Sciatic nerve (tissue), 2 donors: ENCODE measurements at regions not wholly inside any gene's neighbourhood (a gene's known extent, or its start where the extent isn't known, plus 50 kb on each side); places are given as distances from the start of the nearest gene placed in this dataset.
"Not testable (repeated sequence)": the region's sequence is repeated elsewhere in the genome, so short reads cannot be mapped to it uniquely, and the experiment has no call there.

Source experiments
- ATAC-seq: fragments of 200-7000 bp; cut with Tn5 transposase; one replicate; pipeline ENCODE4 v1.9.1; 2020; ENCODE audit warnings: mild to moderate bottlenecking, moderate library complexity
- DNase-seq: peaks from one replicate; pipeline ENCODE4 v3.0.0-alpha.2; 2020; ENCODE audit warnings: low spot score
- intact Hi-C: fragments of 100-400 bp; cut with DNase I; formaldehyde crosslinking; loops from one replicate; pipeline ENCODE4 v1.14.2; 2022
- donor health status: DM: no; HTN: no; CAD: no.
- donor health status: DM: no; HTN: no; CAD: no.

DNA sequence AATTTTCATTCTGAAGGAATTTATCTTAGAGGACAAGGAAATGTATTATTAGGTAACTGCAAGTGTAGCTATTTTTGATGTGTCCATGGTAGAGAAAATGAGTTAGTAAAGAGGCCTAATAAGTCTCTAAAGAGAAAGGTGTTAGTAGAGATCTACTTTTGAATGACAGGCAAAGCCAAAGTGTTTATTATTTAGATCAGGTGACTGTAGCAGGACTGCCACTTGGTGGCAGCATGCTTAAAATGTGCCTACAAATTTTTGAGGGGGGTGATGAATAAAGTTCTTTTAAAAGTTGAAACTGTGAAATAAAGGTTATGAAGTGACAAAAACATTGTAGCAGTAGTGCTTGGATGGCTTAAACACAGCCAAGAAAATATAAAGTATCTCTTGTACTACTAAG lies 421.5 kb upstream of the MEIS1 start:
- intact Hi-C loops = no loop called here
- ATAC-seq (no peak), DNase-seq (no peak)

- ATAC-seq = no peak
- intact Hi-C loops = no loop called here
Measured at GRCh38 chr2:66003931-66004330, 431.0 kb upstream of the MEIS1 start.

DNA sequence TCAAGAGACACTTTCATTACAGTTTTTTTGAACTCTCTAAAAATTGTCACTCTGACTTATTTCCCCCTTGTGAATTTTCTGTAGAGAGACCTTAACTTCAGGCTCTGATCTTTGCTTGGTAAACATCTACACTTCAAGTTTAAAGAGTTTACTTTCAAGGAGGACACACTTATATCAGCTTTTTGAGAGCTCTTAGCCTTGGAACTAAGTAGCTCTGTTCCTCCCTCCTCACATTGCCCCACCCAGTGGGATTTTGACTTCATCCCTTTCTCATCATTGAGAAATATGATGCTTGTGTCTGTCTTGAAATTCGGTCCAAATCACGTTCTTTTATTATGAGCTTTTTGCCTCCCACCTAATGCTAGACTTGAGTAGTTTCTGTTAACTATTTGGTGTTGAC lies 433.4 kb upstream of the MEIS1 start:
- intact Hi-C loops = no loop called here
- no peak for DNase-seq
- ATAC-seq = no peak

More at GRCh38 chr2:66003931-66004330, 431.0 kb upstream of the MEIS1 start:
- no peak for DNase-seq

- DNase-seq (no peak), ATAC-seq (no peak)
- intact Hi-C loops = no loop called here
Measured at GRCh38 chr2:66000901-66001300, 434.0 kb upstream of the MEIS1 start.

DNA sequence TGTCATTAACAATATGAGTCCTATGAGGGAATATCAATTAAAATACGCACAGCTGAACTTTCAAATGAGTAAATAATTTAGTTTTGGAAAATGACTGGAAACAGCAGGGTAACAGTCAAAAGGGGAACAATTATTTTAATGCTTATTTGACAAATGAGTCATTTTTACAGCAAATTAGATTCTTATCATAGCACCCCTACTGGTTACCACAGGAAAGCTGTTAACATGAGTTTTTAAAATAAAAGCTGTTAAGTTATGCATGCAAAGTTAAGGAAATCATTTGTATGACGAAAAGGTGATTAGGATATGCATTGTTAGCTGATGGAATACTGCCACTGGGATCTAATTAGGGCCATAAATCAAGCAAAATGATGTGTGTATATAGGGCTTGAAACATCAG lies 435.1 kb upstream of the MEIS1 start:
- DNase-seq = no peak
- ATAC-seq = no peak
- intact Hi-C loops = no loop called here

DNA sequence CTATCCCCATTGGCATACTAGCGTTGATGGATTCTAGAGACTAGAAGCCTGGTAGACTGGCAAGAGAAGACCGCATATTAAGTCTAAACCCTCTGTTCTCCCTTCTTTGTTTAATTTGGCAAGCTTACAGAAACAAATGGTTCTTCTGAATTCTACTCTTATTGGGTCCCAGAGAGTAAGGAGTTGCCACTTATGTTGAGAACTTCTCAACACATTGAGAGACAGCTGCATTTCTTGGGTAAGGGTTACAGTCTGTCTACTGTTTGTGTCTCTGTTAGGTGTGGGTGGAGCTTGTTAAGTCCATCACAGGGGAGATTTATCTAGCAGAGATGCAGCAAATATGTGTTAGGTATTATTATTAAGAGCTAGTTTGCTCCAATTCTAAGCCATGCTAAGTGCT lies 435.8 kb upstream of the MEIS1 start:
- ATAC-seq = no peak

DNA sequence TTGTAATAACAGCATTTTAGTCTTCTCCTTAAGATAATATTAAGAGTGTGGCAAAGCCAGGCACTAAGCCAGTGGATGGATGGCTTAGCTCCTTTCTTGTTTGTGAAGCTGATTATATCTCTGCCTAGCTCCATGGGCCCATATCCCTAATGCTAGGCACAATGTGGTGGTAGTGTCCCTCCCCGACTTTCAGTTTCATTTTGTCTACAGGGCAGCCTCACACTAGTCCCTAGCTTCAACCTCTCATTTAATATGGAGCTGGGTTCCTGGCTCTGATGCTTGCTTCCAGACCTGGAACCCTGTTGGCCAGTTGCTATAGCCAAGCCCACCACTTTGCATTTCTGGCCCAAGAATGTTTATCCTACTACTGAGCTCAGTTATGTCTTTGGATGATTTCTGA lies 437.0 kb upstream of the MEIS1 start:
- no peak for DNase-seq
- no peak for ATAC-seq

More for the DNA sequence above, 435.8 kb upstream of the MEIS1 start:
- no peak for DNase-seq
- intact Hi-C loops = no loop called here

GRCh38 chr2:65992198-65992554 lies 442.7 kb upstream of the MEIS1 start:
- DNase-seq = no peak
- intact Hi-C loops = loop anchor here (5.0 kb wide), 1 partner anchor 1190 kb away; no protein-coding TSS in a partner anchor
- ATAC-seq = no peak

More for the DNA sequence above, 437.0 kb upstream of the MEIS1 start:
- intact Hi-C loops = no loop called here

- ATAC-seq (peak; percentile 92), DNase-seq (no peak)
- intact Hi-C loops = loop anchor here (5.0 kb wide), 1 partner anchor 1191 kb away; no protein-coding TSS in a partner anchor
Measured at GRCh38 chr2:65991381-65992197, 443.3 kb upstream of the MEIS1 start.

DNA sequence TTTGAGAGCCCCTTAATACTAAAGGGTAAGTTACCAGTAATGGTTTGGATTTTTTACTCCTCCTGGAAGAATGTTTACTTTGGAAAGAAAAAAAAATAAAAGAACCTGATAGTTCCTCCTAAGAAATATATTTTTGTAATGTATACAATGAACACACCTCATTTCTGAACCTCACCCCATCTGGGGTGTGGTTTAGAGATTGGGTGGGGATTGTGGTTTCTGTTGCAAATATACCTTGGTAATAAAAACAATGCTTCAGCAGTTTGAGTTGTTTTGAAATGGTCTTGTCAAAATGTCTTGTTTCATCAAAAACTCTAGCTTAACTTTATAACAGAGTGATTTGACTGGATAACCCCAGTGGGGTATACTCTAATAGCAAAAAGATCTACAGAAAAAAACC lies 448.9 kb upstream of the MEIS1 start:
- intact Hi-C loops = no loop called here
- ATAC-seq (no peak), DNase-seq (no peak)

DNA sequence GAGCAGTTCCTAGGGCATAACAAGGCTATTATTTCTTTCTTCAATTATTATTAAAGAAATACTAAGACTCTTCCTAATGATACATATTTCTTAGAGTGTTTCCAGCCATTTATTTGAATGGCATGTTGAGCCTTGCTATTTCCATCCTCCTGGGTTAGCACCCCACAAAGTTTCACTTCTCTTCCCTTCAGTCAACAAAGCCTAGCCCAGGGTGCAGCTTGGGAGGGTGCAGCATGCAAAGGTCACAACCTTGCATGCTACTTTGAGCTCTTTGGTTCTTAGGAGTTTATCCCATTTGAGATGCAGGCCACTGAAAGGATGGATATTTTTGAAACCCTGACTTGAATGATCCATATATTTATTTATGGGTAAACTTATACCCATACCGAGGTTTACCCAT lies 454.4 kb upstream of the MEIS1 start:
- intact Hi-C loops = no loop called here

GRCh38 chr2:65979446-65979845 lies 455.5 kb upstream of the MEIS1 start:
- intact Hi-C loops = no loop called here
- ATAC-seq (no peak), DNase-seq (no peak)

More for the DNA sequence above, 454.4 kb upstream of the MEIS1 start:
- DNase-seq (no peak), ATAC-seq (no peak)

GRCh38 chr2:65974067-65974723 lies 460.7 kb upstream of the MEIS1 start:
- no peak for DNase-seq
- ATAC-seq = no peak
- intact Hi-C loops = no loop called here

- DNase-seq = no peak
- ATAC-seq = peak; percentile 73
- intact Hi-C loops = no loop called here
Measured at GRCh38 chr2:65969161-65969560, 465.8 kb upstream of the MEIS1 start.

- intact Hi-C loops, ATAC-seq, DNase-seq: not testable (repeated sequence)
Measured at GRCh38 chr2:65963303-65963702, 471.6 kb upstream of the MEIS1 start.

GRCh38 chr2:65960953-65961352 lies 474.0 kb upstream of the MEIS1 start:
- no peak for ATAC-seq
- intact Hi-C loops = no loop called here

GRCh38 chr2:65957886-65958285 lies 477.0 kb upstream of the MEIS1 start:
- intact Hi-C loops = no loop called here
- DNase-seq (no peak), ATAC-seq (no peak)

More at GRCh38 chr2:65960953-65961352, 474.0 kb upstream of the MEIS1 start:
- no peak for DNase-seq

DNA sequence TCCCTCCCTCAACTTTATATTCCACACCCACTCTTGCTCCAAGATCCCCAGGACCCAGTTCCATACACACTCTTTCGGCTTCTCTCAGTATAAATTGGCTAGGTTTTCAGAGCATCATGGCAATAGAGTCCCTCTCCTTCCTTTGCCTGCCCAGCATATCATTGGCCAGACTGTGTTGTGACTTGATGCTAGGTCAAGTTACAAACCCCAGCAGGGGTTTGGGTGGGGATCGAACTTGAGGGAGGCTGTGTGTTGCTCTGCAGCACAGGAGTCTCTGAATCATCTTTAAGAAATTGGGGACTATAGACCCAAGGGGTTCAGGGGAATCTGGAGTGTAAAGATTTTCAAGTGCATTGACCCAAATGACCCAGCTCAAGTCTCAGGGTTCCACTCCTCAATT lies 477.5 kb upstream of the MEIS1 start:
- DNase-seq (no peak), ATAC-seq (no peak)
- intact Hi-C loops = no loop called here

- intact Hi-C loops = no loop called here
- ATAC-seq = no peak
- no peak for DNase-seq
Measured at GRCh38 chr2:65955259-65955658, 479.7 kb upstream of the MEIS1 start.

DNA sequence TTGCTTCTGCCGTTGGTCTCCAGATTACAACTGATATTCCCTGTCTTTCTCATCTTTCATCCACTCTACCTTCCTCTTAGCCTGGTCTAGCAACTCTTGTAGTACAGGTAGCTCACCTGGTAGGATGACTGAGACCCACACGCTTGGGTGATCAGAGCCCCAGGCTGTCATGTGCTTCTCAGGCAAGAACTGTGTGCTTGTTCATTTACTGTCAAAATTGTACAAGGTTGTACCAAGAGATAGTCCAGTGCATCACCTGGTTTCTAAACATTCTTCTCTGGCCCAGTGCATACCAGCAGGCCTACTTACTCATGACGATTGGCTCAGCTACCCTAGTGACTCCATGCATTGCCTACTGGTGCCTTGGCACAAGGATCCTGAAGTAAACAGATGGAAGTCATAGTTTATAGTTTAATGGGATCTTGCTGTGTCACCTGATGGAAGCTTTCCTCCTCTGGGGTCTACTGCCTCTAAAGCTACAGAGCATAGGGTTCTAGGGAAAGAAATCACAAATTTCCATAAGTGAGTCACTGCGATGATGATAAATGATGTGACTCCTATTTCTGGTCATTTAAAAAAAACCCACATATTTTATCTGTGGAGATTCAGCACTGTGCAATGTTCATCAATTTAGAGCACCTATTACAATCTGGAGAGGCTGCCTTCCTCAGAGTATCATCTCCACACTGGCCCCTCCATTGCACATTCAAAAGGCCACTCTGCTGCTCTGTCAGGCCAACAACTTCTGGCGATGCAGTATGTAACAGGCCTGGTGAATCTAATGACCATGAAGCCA lies 481.8 kb upstream of the MEIS1 start:
- DNase-seq = no peak
- no peak for ATAC-seq
- intact Hi-C loops = no loop called here
